Prostate gland (tissue), 2 donors: ENCODE measurements at regions not wholly inside any gene's neighbourhood (a gene's known extent, or its start where the extent isn't known, plus 50 kb on each side); places are given as distances from the start of the nearest gene placed in this dataset.

ENCODE experiments used
- POLR2A ChIP-seq: fragments of 450-650 bp; IDR thresholded peaks from one replicate; pipeline ENCODE4 v1.6.1; 2016; ENCODE audit warnings: antibody characterized with exemption, mild to moderate bottlenecking
- TF ChIP-seq, protein P1 (sequence below), 4 experiments: fragments of 200-600 bp in 2 of 4; fragments of 450-650 bp in 2 of 4; sonication (generic) in 2 of 4; IDR thresholded peaks; 1 replicate in 3 of 4; 2 replicates in 1 of 4; pipeline ENCODE4 v1.5.1; 2016 to 2019; ENCODE audit warnings: antibody characterized with exemption in 4 of 4, mild to moderate bottlenecking in 2 of 4, moderate library complexity in 2 of 4

DNA sequence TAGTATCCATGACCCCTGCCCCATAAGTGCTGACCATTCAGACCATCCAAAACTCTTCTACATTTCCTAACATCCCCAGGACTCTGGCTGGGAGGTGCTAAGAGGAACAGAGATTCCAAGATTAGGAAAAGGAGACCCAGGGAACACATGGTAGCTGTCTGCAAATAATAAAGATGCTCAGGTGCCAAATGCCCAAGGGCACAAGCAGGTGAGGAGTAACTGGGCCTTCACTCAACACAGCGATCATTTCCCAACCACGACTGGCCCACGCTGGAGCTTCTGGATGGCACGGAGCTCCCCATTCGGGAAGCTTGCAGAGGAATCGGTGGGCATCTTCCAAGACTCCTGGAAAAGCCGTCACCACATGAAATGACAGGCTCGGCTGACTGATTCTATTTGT, 255.9 kb upstream of the SMIM21 start:
- TF ChIP-seq, protein P1, sequence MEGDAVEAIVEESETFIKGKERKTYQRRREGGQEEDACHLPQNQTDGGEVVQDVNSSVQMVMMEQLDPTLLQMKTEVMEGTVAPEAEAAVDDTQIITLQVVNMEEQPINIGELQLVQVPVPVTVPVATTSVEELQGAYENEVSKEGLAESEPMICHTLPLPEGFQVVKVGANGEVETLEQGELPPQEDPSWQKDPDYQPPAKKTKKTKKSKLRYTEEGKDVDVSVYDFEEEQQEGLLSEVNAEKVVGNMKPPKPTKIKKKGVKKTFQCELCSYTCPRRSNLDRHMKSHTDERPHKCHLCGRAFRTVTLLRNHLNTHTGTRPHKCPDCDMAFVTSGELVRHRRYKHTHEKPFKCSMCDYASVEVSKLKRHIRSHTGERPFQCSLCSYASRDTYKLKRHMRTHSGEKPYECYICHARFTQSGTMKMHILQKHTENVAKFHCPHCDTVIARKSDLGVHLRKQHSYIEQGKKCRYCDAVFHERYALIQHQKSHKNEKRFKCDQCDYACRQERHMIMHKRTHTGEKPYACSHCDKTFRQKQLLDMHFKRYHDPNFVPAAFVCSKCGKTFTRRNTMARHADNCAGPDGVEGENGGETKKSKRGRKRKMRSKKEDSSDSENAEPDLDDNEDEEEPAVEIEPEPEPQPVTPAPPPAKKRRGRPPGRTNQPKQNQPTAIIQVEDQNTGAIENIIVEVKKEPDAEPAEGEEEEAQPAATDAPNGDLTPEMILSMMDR (IDR thresholded peaks at IDR 0.05), result no peak
- no peak for TF ChIP-seq POLR2A
